ENCODE measurements at regions not wholly inside any gene's neighbourhood (a gene's known extent, or its start where the extent isn't known, plus 50 kb on each side); places are given as distances from the start of the nearest gene placed in this dataset.

DNA sequence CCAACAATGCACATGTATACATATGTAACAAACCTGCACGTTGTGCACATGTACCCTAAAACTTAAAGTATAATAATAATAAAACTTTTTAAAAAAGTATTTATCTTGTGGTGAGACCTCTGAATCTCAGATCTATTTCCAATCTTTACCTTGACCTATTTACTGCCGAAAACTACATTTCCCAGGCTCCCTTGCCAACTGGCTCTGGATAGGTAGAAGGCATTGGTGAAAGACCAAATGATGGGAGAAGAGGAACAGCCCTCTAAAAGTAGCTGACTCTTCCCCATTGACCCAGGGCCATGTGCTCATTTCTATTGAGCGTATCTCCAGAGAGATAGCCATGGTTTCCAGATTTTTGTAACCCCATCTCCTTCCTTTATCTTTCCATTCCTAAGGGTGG lies 247.4 kb downstream of the GPAM start:
- no peak for DNase-seq

DNA sequence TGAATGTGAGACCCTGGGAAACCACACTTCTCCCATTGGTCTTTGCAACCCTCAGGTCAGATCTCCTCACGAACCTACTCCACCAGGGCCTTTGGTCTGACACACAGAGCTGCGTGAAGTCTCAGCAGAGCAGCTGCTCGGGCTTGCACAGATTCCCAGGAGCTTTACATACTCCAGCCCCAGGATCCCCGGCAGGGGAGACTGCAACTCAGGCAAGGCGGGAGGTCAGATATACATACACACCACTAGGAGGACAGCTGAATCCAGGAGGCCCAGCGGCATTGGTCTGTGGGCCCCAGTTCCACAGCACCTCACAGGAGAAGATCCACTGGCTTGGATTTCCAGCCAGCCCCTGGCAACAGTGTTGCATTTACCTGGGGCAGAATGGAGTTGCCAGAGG lies 239.2 kb downstream of the GPAM start:
- no peak for DNase-seq

DNA sequence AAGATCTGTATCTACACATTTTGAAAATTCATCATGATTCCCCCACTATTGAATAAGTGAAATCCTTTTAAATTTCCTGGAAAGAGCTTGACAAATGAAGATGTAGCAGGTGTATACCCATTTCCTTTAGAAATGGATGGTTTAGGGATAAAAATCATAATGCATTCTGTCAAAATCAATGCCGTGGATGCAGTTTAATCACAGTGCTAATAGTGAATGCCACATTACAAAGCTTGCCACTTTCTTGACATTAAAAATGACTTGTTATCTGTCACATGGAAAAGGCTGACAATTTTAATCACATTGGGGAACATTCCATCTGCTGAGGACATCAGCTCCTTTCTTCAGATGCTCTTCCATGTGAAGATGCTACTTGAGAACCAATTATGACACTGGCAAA lies 229.6 kb downstream of the GPAM start:
- no peak for DNase-seq

DNA sequence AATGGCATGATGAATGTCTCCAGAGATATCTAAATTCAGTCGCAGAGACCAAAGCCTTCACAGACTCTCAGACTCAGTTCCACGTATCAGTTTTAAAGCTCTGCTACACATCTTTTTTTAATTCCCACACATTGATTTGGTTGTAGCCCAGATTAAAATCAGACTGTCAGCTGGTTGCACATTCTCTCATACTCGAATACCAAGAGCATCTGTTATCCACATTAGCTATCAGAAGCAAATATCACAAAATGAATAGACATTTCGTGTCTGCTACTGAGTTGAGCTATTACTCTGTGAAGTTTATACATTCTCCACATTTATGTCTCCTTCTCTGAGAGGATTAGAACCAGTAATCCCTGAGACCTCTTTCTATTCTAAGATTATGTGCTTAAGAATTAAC lies 229.2 kb downstream of the GPAM start:
- DNase-seq, result no peak

DNA sequence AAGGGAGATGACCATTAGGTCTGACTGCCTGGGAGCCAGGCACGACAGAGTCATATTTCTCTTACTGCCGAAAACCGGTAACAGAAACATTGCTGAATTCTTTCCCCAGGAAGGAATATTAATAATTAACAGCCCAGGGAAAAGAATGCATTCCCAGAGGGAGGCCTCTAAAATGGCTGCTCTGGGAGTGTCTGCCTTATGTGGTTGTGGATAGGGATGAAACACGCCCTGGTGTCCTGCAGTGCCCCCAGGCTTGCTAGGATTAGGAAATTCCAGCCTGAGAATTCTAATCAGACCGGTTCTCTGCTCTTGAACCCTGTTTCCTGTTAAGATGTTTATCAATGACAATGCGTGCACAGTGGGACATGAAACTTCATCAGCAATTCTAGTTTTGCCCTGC lies 226.7 kb downstream of the GPAM start:
- DNase-seq, result no peak

DNA sequence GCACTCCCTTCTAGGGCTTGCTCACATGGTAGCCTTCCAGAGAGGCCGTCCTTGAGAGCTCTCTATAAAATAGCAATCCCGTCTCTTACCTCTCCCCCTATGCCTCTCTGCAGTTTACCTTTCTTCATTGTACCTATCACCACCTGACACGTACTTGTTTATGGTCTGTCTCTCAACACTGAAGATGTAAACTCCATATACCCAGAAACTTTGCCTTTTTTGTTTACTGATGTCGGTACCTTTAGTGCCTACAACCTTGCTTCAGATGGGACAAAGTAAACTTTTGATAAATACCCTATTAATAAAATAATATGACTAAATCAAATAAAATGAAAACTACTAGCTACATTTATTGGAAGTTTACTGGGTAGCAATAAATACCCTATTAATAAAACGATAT lies 220.6 kb downstream of the GPAM start:
- no peak for DNase-seq

DNA sequence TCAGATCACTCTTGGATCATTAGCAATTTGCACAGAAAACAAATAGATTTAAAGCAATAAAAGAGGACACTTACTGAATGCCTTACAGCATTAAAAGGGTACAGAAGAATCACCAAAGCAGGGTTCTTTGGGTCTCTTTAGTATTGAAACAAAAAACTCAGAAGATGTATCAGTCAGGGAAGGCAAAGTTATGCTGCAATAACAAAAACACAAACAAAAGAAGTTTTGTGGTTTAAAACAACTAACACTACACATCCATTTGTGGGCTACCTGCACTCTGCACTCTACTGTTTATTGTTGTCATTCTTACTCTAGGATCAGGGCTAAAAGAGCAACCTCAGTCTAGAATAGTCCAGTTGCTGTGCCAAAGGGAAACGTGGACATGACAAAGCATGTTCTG lies 216.4 kb downstream of the GPAM start:
- DNase-seq, result no peak

DNA sequence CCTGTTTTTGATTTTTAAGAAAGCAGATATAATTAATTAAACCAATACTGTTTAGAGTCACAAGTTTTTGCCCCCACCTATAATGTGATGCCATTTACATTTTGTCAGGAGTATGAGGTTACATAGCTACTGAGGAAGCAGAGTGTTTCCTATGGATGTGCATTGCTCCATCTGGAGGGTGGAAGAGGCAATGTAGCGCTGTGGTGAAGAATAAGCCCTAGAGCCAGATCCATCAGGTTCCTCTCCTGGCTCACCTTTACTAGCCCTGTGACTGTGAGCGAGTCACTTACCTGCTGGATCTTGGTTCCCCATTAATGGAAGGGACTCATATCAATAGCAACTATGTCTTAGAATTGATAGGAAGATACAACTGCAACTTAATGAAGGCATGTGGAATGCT lies 216.0 kb downstream of the GPAM start:
- DNase-seq, result no peak

DNA sequence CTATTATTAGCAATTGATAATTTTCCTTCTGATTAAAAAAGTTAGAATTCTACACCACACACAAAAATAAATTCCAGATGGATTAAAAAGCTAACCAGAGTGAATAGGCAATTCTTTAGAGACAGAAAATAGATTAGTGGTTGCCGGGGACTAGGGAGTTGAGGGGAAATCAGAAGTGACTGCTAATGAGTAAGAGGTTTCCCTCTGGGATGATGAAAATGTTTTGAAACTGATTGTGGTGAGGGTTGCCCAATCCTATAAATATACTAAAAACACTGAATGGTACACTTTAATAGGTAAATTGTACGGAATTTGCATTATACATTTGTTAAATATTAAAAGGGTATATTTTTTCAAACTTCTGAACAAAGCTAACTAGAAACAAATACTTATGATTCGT lies 214.9 kb downstream of the GPAM start:
- DNase-seq, result no peak

DNA sequence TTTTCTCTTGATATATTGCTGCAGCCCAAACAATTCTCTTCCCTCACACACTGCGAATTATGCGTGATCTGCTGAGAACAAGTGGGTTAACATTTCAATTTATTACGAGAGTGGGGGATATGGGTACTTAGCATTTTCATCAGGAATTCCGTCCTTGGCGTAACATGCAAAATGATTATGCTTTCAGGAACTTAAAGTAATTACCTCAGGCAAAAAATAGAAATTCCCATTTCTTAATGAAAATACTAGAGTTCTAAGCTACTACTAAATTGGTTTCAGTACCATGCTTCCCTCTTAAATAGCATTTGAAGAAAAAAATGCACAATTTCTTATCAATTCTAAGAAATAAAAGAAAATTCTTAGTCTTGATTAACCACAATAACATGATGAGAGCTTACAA lies 213.5 kb downstream of the GPAM start:
- no peak for DNase-seq

DNA sequence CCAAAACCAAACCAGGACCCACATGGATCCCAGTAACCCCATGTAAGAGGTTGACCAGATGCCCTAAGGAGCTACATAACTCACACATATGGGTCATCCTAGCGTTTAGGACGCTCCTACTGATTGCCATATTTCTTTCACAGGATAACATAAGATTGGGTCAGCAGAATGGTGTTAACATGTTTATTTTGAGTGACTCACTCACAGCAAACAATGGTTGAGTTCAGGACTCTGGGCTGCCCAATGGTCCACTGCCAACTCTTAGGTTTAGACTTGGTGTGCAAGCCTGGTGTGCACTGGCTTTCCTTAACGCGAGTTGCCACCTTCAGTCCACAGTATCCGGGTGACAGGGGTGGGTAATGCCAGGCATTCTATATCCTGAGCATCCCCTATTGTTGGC lies 211.5 kb downstream of the GPAM start:
- DNase-seq, result no peak

DNA sequence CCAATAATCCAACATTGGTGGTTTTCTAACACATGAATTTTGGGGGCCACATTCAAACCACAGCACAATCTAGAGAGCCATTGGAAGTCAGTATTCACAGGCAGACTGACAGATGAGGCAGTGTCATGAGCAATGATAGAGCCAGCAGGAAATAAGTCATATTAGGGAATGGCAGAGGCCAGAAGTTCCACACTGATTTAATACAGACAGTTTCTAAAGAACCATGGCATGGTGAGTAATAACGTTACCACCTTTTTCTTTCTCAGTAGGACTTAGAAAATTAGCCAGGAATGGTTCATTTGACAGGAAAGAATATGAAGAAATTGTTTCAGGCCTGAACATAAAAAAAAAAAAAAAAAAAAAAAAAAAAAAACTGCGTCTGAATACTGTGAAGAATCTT lies 210.3 kb downstream of the GPAM start:
- no peak for DNase-seq

DNA sequence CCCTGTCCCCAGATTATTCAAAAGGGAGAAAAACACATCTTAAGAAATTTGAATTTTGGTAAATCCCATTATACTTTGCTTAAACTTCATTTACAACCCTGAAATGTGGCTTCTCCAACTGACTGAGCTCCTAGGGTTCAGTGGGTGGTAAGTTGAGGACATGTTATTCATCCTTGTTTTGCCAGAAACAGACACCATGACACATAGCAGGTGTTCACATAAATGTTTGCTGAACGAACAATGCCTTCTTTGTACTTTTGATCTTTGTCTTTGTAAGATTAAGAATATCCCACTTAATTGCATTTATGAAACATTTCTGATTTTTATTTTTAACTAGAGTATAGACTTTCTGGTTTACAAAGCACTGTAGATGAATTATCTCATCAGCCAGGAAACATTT lies 209.7 kb downstream of the GPAM start:
- no peak for DNase-seq

DNA sequence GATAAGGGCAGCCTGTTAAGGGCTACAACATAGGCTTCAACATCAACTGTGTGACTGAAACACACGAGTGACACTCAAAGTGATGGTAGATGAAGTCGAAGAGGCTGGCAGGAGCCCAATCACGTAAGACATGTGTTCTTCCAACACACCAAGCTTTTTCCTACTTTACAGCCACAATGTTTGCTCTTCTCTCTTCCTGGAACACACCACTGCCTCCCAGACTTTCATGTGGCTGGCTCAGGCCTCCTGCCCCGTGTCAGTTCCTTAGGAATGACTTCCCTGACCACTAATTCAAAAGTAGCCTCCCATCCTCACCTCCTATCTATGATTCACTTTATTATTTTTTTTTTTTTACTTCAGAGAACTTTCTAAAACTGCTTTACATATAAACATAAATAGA lies 209.2 kb downstream of the GPAM start:
- DNase-seq, result no peak

DNA sequence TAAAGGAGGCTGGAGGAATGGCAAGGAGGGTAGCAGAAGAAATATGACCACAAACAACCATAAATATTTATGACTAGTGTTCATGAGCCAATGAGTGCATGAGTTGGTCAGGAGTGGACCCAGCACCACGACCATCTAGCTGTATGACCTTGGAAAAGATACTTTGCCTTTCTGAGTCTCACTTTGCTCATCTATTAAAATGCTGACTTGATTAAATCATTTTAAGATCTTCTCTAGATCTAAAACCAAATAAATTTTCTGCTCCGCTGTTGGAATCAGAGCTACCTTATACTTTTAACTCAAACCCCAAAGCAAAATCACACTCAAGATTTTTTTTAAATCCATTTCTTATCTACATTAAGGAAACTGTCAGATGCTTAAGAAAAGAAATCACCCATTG lies 207.0 kb downstream of the GPAM start:
- DNase-seq, result no peak

DNA sequence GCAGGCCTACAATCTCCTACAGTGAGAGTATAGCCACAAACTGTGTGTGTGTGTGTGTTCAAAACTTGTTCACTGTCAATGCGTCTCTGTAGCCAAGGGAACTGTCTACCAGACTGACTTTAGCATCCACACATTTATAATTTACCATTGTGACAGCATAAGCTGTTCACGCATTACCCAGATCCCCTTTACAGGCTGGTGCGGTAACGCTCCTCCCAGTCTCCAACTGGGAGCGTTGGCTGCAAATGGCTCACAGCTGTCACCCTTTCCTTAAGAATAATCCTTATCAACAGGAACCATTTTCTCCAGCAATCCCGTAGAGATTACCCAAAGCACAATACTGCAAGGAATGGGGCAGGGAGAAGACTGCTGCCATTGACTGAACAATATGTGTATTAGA lies 199.5 kb downstream of the GPAM start:
- DNase-seq, result no peak

DNA sequence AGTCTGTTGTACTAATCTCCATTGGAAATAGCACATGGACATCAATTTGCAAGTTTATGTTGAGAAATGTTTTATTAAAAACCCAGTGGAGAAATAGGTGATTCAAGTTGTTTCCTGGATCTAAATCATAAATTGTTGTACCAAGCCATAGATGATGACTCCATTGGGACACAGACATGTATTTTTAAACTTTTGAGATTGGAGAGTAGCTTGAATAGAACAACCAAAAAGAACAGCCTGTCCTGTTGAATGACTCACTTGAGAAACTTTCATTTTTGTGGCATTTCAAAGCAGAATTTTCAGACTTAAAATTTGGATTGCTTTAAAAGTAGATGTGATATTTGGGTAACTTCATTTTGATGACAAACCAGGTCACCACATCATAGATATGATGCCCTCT lies 197.5 kb downstream of the GPAM start:
- no peak for DNase-seq

DNA sequence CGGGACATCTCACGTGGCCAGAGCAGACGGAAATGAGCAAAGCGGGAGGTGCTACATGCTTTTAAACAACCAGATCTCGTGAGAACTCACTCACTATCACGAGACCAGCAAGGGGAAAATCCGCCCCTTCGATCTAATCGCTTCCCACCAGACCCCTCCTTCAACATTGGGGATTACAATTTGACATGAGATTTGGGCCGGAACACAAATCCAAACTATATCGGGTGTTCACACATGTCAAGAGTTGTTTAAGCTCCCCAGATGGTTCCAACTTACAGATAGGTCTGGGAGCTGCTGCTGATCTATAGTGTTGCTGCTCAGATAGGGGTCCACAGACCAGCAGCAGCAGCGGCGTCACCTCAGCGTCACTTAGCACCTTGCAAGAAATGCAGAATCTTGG lies 194.9 kb downstream of the GPAM start:
- no peak for DNase-seq

DNA sequence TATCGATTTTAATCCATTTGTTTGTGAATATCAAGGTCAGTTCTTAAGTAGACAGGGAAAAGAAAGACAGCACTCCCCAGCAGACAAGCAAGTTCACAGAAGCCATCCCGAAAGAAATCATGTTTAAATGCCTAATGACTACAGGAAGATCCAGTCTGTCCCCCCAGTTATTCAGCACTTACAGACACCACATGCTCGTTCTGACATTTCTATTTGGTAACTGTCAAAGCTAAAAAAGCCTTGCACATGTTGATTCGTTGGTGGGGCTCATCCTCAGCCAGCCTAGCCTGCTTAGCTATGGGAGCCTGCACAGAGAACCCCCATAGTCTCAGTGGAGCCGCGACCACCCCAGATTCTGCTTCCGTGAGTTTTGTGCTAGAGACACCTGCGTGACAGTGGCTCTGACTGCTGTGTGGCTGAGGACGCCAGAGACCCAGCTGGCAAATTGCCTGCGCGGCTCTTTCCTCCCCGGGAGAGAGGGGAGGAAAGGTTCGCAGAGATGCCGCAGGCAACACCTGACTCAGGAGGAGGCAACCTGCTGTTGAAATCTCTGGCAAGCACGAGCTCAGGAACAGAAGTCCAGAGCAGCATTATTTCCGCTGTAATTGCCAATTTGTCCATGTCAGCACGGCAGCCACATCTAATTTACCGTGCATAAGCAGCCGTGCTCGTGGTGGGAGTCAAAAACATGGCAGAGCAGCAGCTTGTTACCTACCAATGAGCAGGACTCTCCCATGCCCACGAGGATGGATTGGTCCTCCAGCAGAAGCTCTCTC lies 194.2 kb downstream of the GPAM start:
- DNase-seq, result no peak

DNA sequence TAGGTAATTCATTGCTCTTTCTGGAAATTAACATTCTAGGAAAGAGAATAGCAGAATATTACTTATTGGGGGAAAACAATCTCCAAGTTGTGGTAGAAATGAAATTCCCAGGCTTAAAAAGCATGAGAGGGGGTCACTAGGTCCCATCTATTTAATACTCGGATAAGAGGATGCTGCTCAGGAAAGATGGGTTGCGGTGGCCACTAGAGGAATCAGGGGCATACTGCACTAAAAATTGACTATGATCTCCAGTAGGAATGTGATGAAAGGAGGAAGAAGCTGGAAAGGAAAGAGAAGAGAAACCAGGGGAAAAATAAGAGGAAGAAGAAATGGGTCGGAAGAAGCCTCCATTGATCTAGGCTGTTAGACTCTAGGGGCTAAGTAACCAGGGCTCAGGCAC lies 192.8 kb downstream of the GPAM start:
- no peak for DNase-seq

DNA sequence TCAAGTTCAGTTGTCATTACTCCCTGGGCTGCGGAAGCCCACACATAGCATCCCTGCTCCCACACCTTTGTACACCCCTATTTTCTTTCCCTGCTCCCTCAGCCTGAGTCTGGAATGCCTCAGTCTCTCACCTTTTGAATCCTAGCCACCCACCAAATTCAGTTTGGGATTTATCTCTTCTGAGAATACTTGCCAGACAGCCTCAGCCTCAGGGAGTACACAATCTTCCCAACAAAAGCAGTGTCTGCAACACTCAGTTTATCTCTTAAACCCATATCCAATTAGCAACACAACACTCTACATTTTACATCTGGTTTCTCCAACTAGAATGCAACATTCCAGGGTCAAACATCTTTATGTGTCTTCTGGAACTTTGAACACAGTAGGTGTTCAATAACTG lies 190.2 kb downstream of the GPAM start:
- DNase-seq, result no peak

DNA sequence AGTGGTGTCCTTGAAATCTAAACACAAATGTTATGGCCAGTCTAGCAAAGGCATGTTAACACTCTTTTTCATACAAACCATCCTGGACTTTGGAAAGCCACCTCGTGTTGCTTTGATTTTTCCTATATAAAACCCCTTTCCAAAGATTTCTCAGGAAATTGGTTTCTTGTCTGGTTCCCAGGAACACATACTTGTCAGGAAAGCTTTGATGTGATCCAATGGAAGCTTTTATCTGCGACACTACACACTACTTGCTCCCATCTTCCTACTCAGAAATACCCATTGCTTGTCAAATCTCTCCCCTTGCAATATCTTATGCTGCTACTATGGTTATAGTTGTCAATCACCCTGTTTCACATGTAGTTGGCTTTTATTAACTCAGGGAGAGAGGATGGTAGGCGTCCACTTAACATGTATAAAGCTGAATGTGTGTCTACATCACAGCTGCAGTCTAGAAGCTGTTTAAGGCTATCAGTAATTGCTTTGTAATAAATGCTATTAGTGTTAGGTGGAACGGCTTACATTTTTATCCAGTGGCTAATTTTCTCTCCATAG lies 189.6 kb downstream of the GPAM start:
- no peak for DNase-seq

DNA sequence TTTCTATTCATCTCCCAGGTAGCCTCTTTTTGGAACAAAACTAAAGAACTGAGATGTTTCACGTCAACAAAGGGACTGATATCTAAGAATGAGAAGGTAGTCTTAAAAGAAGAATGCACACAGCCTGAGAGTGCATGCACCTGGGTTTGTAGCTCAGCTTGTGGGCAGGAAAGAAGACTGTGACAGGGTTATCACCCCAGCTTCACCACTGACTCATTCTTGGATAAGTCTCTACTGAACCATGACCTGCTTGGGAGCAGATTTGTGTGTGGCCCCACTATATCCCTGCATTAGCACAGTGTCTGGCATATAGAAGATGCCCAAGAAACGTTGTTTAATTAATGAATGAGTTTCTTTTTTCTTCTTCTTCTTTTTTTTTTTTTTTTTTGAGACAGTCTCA lies 187.5 kb downstream of the GPAM start:
- no peak for DNase-seq

DNA sequence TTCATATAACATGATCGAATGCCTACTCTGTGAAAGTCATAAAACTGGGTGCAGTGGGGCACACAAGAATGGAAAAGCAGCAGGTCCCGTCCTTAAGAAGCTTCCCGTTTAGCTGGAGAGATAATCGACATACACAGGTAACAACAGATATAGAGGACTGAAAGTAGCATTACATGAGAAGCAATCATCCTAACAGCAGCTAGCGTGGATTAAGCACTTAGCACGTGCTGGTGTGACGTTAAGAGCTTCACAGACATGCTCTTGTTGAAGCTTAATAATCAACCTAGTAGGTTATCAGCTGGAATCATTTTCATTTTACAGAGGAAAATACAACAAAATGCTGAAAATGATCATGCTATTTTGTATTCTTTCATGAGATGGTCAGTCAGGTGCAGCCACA lies 184.8 kb downstream of the GPAM start:
- no peak for DNase-seq
